SK-N-SH (cell line): ENCODE measurements at regions not wholly inside any gene's neighbourhood (a gene's known extent, or its start where the extent isn't known, plus 50 kb on each side); places are given as distances from the start of the nearest gene placed in this dataset.

Source experiments
- CTCF ChIP-seq: fragments of 200-600 bp; sonication (generic); IDR thresholded peaks from 2 replicates; pipeline ENCODE4 v1.6.1; 2017; ENCODE audit warnings: antibody characterized with exemption, mild to moderate bottlenecking, moderate library complexity
- ELF1 ChIP-seq: IDR thresholded peaks from 2 replicates; pipeline ENCODE4 v1.4.0; 2012
- GABPA ChIP-seq: IDR thresholded peaks from 2 replicates; pipeline ENCODE4 v1.4.0; 2012; ENCODE audit warnings: low read depth, mild to moderate bottlenecking
- GATA2 ChIP-seq: sonication (generic); formaldehyde crosslinking; IDR thresholded peaks from 2 replicates; pipeline ENCODE4 v1.5.0; 2020; ENCODE audit warnings: mild to moderate bottlenecking, missing genetic modification reagents
- IRF3 ChIP-seq: fragments of 150-350 bp; IDR thresholded peaks from 2 replicates; pipeline ENCODE4 v1.6.1; 2016; ENCODE audit warnings: mild to moderate bottlenecking, low read depth, low read length
- NRF1 ChIP-seq: IDR thresholded peaks from 2 replicates; pipeline ENCODE4 v1.6.1; 2012; ENCODE audit warnings: low read depth, mild to moderate bottlenecking, low read length
- SMC3 ChIP-seq: IDR thresholded peaks from 2 replicates; pipeline ENCODE4 v1.6.1; 2012; ENCODE audit warnings: low read depth, low read length, improper control_type of control experiment

- TF ChIP-seq CTCF (no peak), NRF1 (no peak), GABPA (no peak), IRF3 (no peak), ELF1 (no peak), GATA2 (CRISPR knock-in tag) (no peak), SMC3 (no peak)
These were observed 51.6 kb upstream of the CRY1 start for GRCh38 chr12:107144990-107145389.
